Kidney epithelial cell (primary cell): ENCODE measurements at regions not wholly inside any gene's neighbourhood (a gene's known extent, or its start where the extent isn't known, plus 50 kb on each side); places are given as distances from the start of the nearest gene placed in this dataset.
"Not testable (repeated sequence)": the region's sequence is repeated elsewhere in the genome, so short reads cannot be mapped to it uniquely, and the experiment has no call there.

Experiments
- DNase-seq: peaks from one replicate; pipeline ENCODE4 v3.0.0-alpha.2; 2010; ENCODE audit warnings: low read depth
- H3K27me3 ChIP-seq: 2 replicates; pipeline ENCODE4 v1.6.0; 2011; ENCODE audit warnings: low read length; ENCODE audit not compliant: control insufficient read depth, insufficient read depth
- H3K36me3 ChIP-seq: 2 replicates; pipeline ENCODE4 v1.5.1; 2011; ENCODE audit warnings: low read length; ENCODE audit not compliant: control insufficient read depth, insufficient read depth
- H3K4me3 ChIP-seq: 2 replicates; pipeline ENCODE4 v1.5.1; 2011; ENCODE audit warnings: low read depth, mild to moderate bottlenecking, control low read depth, low read length
- TF ChIP-seq, protein P1 (sequence below): IDR thresholded peaks from 2 replicates; pipeline ENCODE4 v1.5.1; 2011; ENCODE audit warnings: mild to moderate bottlenecking, moderate library complexity, low read length, control low read depth, inconsistent platforms; ENCODE audit not compliant: insufficient read depth, poor library complexity, severe bottlenecking

- no peak for DNase-seq
- TF ChIP-seq, protein P1, sequence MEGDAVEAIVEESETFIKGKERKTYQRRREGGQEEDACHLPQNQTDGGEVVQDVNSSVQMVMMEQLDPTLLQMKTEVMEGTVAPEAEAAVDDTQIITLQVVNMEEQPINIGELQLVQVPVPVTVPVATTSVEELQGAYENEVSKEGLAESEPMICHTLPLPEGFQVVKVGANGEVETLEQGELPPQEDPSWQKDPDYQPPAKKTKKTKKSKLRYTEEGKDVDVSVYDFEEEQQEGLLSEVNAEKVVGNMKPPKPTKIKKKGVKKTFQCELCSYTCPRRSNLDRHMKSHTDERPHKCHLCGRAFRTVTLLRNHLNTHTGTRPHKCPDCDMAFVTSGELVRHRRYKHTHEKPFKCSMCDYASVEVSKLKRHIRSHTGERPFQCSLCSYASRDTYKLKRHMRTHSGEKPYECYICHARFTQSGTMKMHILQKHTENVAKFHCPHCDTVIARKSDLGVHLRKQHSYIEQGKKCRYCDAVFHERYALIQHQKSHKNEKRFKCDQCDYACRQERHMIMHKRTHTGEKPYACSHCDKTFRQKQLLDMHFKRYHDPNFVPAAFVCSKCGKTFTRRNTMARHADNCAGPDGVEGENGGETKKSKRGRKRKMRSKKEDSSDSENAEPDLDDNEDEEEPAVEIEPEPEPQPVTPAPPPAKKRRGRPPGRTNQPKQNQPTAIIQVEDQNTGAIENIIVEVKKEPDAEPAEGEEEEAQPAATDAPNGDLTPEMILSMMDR = no peak
- Histone ChIP-seq H3K36me3 (no peaks in the 10 kb centered on the region), H3K27me3 (no peaks in the 10 kb centered on the region), H3K4me3 (no peak overlapping the region)
Measured at GRCh38 chr14:59017285-59017965, 171.0 kb upstream of the DAAM1 start.

DNA sequence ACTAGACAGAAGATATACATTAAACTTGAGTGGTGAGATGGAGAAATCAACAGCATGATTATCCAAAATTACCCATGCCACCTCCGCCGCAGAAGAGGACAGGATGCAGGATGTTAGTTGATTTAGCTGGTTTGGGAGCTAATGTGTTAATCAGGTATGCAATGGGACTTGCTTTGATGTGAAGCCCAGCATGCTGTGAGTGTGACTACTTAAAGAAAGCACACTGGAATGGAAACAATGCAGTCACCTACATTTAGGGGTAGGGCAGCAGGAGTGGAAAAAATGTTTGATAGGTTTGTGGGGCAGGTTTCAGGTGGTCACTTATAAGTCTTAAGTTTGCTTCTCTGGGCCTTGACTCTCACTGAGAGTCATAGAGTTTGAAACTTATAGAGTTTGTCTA lies 170.0 kb upstream of the DAAM1 start:
- TF ChIP-seq, protein P1 = no peak
- H3K36me3 ChIP-seq = no peaks in the 10 kb centered on the region
- no peak for DNase-seq
- no peak overlapping the region for H3K4me3 ChIP-seq
- H3K27me3 ChIP-seq = no peaks in the 10 kb centered on the region

GRCh38 chr14:59018978-59019377 lies 169.5 kb upstream of the DAAM1 start:
- no peak for DNase-seq
- Histone ChIP-seq H3K27me3 (no peaks in the 10 kb centered on the region), H3K36me3 (no peaks in the 10 kb centered on the region), H3K4me3 (no peak overlapping the region)
- TF ChIP-seq, protein P1 = peak; percentile 31

- H3K36me3 ChIP-seq = no peaks in the 10 kb centered on the region
- H3K4me3 ChIP-seq = no peak overlapping the region
- no peaks in the 10 kb centered on the region for H3K27me3 ChIP-seq
- no peak for DNase-seq
- TF ChIP-seq, protein P1 = peak; percentile 63
Measured at GRCh38 chr14:59020382-59020781, 168.1 kb upstream of the DAAM1 start.

GRCh38 chr14:59022144-59022543 lies 166.3 kb upstream of the DAAM1 start:
- Histone ChIP-seq H3K4me3 (no peak overlapping the region), H3K36me3 (no peaks in the 10 kb centered on the region), H3K27me3 (no peaks in the 10 kb centered on the region)
- DNase-seq = no peak
- TF ChIP-seq, protein P1 = peak; percentile 24

DNA sequence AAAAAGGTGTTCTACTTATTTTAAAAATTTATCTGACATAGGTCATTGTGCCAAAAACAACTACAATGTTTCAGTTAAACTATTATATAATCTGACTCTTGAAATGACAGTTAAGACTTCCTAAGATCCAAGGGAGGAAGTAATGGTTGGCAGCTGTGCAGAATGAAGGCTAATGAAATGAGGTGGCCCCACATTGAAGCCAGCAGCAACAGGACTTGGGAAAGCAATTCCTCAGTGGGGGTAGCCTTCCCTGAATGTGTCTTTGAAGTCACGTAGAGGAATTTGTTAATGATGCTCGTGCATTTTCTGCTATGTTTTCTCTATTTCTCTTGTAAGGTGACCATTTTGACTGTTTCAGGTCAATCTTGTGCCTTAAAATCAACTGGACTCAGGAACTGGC lies 162.4 kb upstream of the DAAM1 start:
- no peaks in the 10 kb centered on the region for H3K36me3 ChIP-seq
- H3K27me3 ChIP-seq = no peaks in the 10 kb centered on the region
- DNase-seq = no peak
- TF ChIP-seq, protein P1 = no peak
- H3K4me3 ChIP-seq = no peak overlapping the region

DNA sequence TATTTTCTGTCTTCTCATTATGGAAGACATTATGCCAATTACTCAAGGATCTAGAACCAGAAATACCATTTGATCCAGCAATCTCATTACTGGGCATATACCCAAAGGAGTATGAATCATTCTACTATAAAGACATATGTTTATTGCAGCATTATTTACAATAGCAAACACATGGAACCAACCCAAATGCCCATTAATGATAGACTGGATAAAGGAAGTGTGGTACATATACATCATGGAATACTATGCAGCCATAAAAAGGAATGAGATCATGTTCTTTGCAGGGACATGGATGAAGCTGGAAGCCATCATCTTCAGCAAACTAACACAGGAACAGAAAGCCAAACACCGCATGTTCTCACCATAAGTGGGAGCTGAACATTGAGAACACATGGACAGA lies 161.8 kb upstream of the DAAM1 start:
- not testable (repeated sequence) for H3K27me3 ChIP-seq, DNase-seq, H3K4me3 ChIP-seq, H3K36me3 ChIP-seq
